OCI-LY3 (cell line): ENCODE measurements at regions not wholly inside any gene's neighbourhood (a gene's known extent, or its start where the extent isn't known, plus 50 kb on each side); places are given as distances from the start of the nearest gene placed in this dataset.

ENCODE experiments used
- CTCF ChIP-seq: fragments of 200-600, 300-600 bp; sonication (generic); IDR thresholded peaks from 2 replicates; pipeline ENCODE4 v1.5.1; 2014; ENCODE audit warnings: antibody characterized with exemption, low read length, low read depth
- EZH2phosphoT487 ChIP-seq: fragments of 200-600 bp; shearing (Covaris generic); IDR thresholded peaks from 2 replicates; pipeline ENCODE4 v1.6.1; 2018; ENCODE audit warnings: antibody characterized with exemption, mixed run types, low read depth

GRCh38 chr10:1873661-1874315 is 136.5 kb upstream of the ADARB2 start:
- no peak for TF ChIP-seq CTCF
- no peak for TF ChIP-seq EZH2phosphoT487
